ENCODE measurements at regions not wholly inside any gene's neighbourhood (a gene's known extent, or its start where the extent isn't known, plus 50 kb on each side); places are given as distances from the start of the nearest gene placed in this dataset.

GRCh38 chr14:106790189-106791036, 1264.0 kb downstream of the TMEM121 start:
- TF ChIP-seq CTCF (IDR thresholded peaks at IDR 0.05; ENCODE audit: low read depth, low read length, poor library complexity, severe bottlenecking) (peak; percentile 76), EZH2phosphoT487 (IDR thresholded peaks at IDR 0.05; ENCODE audit: borderline replicate concordance, low read length) (no peak)

Data from DOHH2 (cell line).